ENCODE measurements at regions not wholly inside any gene's neighbourhood (a gene's known extent, or its start where the extent isn't known, plus 50 kb on each side); places are given as distances from the start of the nearest gene placed in this dataset.

- WGBS, 2 donors, result 81 to 89% methylated on average over 5 of the region's 5 CpGs
- no peak overlapping the region for H3K27ac ChIP-seq
- no peak for DNase-seq
- no peak for ATAC-seq
- H3K4me1 ChIP-seq, result no peaks in the 10 kb centered on the region
- no peaks in the 10 kb centered on the region for H3K27me3 ChIP-seq
- H3K9me3 ChIP-seq, result no peaks in the 10 kb centered on the region
- no peaks in the 10 kb centered on the region for H3K36me3 ChIP-seq (replicated peaks in 1 of 2; ENCODE audit: insufficient read depth in 1 of 2, low read depth in 2 of 2)
- no peak overlapping the region for H3K4me3 ChIP-seq
- TF ChIP-seq POLR2A (IDR thresholded peaks at IDR 0.05), result no peak
- TF ChIP-seq, protein P1, sequence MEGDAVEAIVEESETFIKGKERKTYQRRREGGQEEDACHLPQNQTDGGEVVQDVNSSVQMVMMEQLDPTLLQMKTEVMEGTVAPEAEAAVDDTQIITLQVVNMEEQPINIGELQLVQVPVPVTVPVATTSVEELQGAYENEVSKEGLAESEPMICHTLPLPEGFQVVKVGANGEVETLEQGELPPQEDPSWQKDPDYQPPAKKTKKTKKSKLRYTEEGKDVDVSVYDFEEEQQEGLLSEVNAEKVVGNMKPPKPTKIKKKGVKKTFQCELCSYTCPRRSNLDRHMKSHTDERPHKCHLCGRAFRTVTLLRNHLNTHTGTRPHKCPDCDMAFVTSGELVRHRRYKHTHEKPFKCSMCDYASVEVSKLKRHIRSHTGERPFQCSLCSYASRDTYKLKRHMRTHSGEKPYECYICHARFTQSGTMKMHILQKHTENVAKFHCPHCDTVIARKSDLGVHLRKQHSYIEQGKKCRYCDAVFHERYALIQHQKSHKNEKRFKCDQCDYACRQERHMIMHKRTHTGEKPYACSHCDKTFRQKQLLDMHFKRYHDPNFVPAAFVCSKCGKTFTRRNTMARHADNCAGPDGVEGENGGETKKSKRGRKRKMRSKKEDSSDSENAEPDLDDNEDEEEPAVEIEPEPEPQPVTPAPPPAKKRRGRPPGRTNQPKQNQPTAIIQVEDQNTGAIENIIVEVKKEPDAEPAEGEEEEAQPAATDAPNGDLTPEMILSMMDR (IDR thresholded peaks at IDR 0.05), result no peak
- intact Hi-C loops (cut with DNase I), result no loop called here
Observed at GRCh38 chr9:7892975-7893374, 93.4 kb upstream of the DMAC1 start.

DNA sequence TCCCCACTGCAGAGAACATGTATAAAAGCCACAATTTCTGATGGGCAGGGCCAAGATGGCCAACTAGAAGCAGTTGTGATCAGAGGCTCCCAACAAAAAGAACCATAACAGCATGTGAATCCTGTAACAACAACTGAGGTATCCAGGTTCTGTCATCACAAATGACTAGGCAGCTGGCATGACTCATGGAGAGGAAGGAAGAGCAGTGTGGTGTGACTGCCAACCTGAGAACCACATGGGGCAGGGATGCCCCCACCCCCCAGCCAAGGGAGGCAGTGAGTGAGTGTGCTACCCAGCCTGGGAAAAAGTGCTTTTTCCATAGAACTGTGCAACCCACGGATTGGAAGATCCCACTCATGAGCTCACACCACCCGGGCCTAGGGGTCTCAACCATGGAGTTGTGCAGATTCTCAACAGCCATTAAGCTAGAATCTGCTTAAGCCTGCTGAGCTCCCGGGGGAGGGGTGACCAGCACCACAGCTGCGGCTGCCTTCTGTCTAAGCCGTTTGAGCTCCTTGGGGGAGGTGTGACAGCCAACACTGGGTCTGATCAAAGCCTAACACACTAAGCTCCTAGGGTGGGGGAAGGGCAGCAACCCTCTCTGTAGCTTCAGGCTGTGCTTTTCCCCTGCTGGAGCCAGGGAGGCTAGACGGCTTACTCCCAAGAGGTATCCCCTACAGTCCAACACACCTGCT, 80.1 kb upstream of the DMAC1 start:
- ATAC-seq (no peak), DNase-seq (no peak)
- H3K36me3 ChIP-seq (replicated peaks in 1 of 2; ENCODE audit: insufficient read depth in 1 of 2, low read depth in 2 of 2), result no peaks in the 10 kb centered on the region
- TF ChIP-seq POLR2A (IDR thresholded peaks at IDR 0.05), result no peak
- TF ChIP-seq, protein P1 (IDR thresholded peaks at IDR 0.05), result no peak
- H3K9me3 ChIP-seq, result no peaks in the 10 kb centered on the region
- H3K27ac ChIP-seq, result no peak overlapping the region
- H3K4me3 ChIP-seq, result no peak overlapping the region
- 34 to 40% methylated on average over 1 to 6 of the region's 6 CpGs for WGBS, 2 donors
- H3K27me3 ChIP-seq, result no peaks in the 10 kb centered on the region
- H3K4me1 ChIP-seq, result no peaks in the 10 kb centered on the region
- intact Hi-C loops (cut with DNase I), result no loop called here

GRCh38 chr9:7871977-7872730, 72.6 kb upstream of the DMAC1 start:
- 46 to 56% methylated on average over 2 of the region's 2 CpGs for WGBS, 2 donors
- TF ChIP-seq, protein P1 (IDR thresholded peaks at IDR 0.05), result no peak
- no peak for TF ChIP-seq POLR2A (IDR thresholded peaks at IDR 0.05)

GRCh38 chr9:7869340-7869739, 69.8 kb upstream of the DMAC1 start:
- no peaks in the 10 kb centered on the region for H3K9me3 ChIP-seq
- no peaks in the 10 kb centered on the region for H3K36me3 ChIP-seq (replicated peaks in 1 of 2; ENCODE audit: insufficient read depth in 1 of 2, low read depth in 2 of 2)
- H3K4me1 ChIP-seq, result no peaks in the 10 kb centered on the region
- no peaks in the 10 kb centered on the region for H3K27me3 ChIP-seq
- ATAC-seq, result no peak
- H3K27ac ChIP-seq, result no peak overlapping the region
- no peak for TF ChIP-seq POLR2A (IDR thresholded peaks at IDR 0.05)
- TF ChIP-seq, protein P1 (IDR thresholded peaks at IDR 0.05), result no peak
- intact Hi-C loops (cut with DNase I), result no loop called here
- no peak for DNase-seq
- 79 to 88% methylated on average over 2 of the region's 2 CpGs for WGBS, 2 donors
- H3K4me3 ChIP-seq, result no peak overlapping the region

More at GRCh38 chr9:7871977-7872730, 72.6 kb upstream of the DMAC1 start:
- Histone ChIP-seq H3K4me3 (no peak overlapping the region), H3K36me3 (replicated peaks in 1 of 2; ENCODE audit: insufficient read depth in 1 of 2, low read depth in 2 of 2) (no peaks in the 10 kb centered on the region), H3K4me1 (no peaks in the 10 kb centered on the region), H3K27me3 (no peaks in the 10 kb centered on the region), H3K27ac (no peak overlapping the region), H3K9me3 (no peaks in the 10 kb centered on the region)
- ATAC-seq (no peak), DNase-seq (no peak)
- intact Hi-C loops (cut with DNase I), result no loop called here

Data from body of pancreas (tissue), 4 donors.